ENCODE measurements at regions not wholly inside any gene's neighbourhood (a gene's known extent, or its start where the extent isn't known, plus 50 kb on each side); places are given as distances from the start of the nearest gene placed in this dataset.

DNA sequence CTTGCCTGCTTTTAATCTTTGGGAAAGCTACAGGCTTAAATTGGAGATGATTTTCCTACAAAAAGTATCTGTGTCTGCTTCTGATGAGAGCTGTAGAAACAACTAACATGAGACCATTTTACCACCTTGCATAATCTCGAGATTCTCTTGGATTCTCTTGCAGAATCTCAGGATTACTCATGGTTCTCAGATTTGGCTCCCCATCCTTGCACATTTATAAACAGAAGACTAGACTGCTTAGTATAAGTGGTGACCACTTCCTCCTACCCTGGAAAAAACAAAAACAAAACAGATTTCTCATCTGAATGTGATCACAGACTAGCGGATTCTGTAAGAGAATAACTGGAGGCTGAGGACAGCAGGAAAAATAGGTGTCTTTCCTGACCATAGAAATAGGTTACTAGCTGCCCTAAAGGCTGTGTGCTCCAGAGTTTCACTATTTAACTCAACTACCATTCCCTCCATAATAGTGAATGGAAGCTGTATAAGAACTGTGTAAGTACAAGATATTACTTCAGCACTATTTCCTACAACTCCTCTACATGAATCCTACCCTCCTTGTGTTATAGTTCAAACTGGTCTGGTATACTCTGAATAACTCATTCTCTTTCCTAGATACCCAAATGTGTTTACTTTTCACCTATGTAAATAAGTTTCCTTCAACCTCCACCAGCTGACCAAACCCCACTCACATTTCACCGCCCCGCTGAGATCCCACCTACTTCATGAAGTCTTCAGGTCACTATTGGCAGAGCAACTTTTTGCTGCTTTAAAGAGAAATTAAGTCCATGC lies 122.2 kb upstream of the C2CD4B start:
- TF ChIP-seq POLR2A (IDR thresholded peaks at IDR 0.05) (no peak), CTCF (IDR thresholded peaks at IDR 0.05 in 8 of 11, conservative IDR thresholded peaks at IDR 0.05 in 3 of 11) (no peak)
